Kidney capillary endothelial cell (primary cell): ENCODE measurements at regions not wholly inside any gene's neighbourhood (a gene's known extent, or its start where the extent isn't known, plus 50 kb on each side); places are given as distances from the start of the nearest gene placed in this dataset.

Experiments
- DNase-seq: peaks from one replicate; pipeline ENCODE4 v3.0.0-alpha.2; 2018; ENCODE audit warnings: low spot score

DNA sequence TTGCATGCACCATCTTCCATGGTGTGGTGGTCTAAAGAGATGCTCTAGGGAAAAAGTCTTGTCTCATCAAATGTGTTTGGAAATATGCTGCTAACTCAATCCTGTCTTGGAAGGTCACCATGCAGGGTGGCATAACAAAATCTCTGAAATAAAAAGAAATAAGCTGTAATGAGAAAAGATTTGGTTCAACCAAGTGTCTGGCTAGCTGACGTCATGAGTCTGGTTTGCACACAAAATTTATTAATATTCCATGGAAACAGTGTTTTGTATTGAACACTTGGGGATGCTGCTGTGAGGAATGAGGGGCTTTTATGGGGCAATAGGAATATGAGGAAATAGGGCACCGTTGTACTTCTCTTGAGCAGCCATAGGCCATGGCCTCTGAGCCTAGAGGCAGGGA lies 575.7 kb upstream of the CDH5 start:
- no peak for DNase-seq

DNA sequence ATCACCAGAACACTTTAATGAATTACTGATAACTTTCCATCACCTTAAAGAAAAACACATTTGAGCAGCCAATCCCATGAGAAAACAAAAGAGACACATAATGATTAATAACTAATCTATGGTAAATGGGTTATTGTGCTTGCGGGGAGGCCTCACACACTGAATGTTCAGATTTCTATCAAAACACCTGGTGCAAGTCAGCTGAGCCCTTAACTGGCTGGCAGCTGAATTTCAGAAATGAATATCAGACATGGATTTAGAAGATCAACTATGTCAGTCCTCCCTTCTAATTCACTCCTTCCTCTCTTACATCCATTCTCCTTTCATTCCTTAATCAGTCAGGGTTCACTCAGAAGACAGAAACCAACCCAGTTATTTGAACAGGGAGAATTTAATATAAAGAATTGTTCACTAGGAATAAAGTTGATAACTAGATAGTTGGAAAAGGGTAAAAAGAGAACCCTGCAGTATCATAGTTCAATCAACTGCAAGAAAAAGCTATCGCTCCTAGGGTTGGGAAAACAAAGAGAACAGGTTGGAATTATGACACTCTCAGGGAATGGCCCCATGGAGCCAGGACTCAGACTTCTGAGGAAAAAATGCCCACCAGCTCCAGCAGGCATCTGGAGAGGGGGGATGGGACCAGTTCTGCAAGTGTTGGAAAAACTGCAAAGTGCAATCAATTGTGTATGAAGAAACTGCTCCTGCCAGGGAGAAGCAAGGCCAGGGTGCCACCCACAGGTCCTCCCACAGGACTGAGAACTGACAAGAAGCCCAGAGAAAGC lies 577.1 kb upstream of the CDH5 start:
- no peak for DNase-seq

DNA sequence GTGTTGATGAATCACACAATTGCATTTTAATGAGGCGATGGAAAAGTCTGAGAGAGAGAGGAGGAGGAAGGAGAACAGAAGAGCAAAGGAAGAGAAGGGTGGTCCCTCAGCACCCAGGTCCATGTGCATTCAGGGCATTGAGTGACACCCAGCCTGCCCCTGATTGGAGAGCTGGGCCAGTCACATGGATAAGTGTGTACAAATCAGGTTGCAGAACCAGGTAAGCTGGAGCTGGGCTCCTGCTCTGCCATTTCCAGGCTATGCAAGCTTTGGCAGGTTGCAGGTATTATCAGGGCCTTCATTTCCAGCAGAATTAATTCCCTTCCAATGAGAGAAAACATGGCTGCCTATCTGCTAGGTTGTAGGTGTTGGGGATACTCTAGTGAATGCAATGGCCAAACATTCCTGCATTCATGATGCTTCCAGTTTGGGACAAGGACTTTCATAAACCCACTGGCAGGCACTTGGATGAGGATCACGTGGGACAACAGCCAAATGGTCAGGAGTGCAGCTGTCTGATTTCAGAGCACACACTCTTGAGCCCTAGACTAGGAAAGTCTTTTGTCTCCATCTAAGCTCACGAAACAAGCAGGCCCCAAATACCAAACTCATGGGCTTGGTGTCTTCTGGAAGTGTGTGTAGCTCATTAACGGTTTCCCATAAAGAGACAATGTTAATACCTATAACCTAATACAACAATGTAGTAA lies 577.9 kb upstream of the CDH5 start:
- no peak for DNase-seq

DNA sequence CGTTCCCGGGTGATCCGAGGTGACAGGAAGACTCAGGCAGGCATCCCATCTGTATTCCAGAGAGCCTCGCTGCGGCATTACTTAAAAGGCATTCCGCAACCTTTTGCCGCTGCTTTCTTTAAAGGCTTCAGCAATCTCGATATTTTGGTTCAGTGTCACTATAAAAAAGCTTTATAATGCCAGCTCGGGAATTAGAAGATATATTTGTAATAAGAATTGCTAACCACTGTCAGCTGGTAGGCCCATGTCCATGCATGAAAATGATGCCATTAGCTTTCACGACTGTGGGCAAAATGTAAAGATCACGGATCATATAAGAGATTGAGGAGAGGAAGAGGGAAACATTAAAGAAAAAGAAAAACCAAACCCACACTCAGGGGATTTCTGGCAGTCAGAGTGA lies 578.6 kb upstream of the CDH5 start:
- no peak for DNase-seq

DNA sequence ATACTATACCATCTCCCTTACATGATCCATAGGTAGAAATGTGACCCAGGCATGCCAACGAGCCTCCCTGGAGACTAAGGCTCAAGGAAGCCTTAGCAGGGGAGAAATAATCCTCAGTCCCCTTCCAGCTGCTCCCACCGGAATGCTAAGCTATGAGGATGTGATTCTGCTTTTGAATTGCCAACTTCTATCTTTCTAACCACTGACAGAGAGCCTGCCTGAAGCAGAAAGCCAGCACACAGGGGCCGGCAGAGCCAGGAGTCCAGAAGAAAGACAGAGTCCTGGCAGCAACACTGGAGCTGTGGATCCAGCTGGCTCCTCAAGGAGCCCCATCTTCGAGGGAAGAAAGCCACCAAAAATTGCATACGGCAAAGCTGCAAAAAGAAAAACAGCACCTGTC lies 579.6 kb upstream of the CDH5 start:
- DNase-seq, result no peak

DNA sequence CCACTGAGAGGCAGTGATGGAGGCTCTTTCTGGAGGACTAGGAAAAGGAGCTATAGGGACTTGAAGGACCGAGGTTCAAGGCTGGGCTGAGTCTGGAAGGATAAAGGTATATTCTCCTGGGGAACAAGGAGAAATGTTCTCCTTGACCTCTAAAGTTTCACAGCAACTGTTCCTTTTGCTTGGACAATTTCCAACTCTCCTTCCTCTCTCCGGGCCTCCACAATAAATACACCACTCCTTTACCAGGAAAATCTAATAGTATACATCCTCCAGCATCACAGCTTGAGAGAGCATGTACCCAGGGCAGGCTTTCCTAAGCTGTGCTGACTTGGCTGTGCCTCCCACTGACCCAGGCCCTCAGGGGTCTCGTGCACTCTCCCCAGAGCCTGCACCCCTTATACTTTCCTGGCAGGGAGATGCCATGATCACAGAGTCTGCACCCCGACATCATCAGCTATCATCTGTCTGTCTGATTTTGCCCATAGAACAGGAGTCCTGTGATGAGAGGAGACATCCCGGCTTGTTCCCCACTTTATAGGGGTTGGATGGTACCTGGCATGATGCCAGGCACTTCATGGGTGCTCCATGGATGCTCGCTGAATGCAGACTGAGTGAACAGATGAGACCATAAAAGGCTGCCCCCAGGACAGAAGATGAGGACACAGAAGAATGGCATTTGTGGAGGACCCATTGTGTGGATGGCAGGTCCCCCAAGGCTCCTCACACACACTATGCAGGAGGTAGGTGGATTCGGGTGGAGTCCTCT lies 582.6 kb upstream of the CDH5 start:
- DNase-seq, result no peak

DNA sequence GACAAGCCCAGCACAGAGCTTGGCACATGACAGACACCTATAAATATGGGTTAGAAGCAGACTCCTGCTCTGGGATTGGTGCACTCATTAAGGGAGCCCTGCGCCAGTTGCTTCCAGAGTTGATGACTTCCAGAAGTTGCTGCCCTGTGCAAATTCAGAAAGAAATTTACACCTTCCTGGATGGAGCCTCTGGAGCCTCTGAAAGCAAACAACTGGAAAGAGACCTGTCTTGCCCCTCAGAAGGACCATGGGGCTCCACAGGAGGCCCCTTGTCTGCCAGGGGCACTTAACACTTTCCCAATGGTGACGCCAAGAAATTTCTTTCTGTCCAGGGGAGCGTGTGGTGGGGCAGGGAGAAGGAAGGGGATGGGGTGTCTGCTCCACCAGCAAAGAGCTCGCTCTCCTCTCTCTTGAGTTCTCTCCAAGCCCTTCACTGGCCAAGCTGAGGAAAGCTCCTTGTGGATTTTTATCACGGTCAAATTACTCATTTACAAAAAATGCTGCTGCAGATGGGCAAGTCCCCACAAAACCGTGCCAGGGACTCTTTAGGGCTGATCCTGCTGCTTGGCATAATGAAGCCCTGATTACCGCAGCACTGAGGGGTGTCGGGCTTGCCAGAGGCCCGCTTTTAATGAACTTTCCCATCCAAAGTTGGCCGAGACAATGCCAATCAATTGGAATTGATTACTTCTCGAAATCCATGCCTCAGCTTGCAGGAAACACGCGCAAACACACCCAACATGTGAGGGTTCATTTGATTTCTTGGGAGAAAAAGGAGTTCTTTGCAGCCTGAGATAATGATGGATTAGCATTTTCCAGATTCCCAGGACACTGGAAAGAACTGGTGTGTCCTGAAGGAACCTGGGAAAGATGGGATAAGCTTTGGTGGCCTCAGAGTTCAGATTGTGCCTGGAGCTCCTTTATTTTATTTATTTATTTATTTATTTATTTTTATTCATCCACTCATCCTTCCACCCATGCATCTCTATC lies 583.6 kb upstream of the CDH5 start:
- DNase-seq, result no peak

DNA sequence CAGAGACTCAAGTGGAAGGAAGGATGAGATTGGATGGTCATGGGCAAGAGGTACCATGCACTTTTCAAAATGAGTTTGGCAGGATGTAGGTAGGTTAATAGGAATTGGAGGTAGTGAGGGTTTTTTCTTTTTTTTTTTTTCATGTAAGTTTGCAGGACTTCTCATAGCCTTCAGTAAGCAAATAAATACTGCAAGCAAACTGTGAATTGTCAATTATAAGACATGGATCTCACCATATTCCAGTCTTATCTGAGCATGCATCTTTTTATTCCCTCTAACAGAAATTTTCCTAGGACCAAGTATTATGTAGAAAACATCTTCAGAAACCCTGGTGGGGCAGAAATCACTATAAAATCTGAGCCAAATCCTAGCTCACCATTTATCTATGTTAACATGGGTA lies 584.6 kb upstream of the CDH5 start:
- no peak for DNase-seq

DNA sequence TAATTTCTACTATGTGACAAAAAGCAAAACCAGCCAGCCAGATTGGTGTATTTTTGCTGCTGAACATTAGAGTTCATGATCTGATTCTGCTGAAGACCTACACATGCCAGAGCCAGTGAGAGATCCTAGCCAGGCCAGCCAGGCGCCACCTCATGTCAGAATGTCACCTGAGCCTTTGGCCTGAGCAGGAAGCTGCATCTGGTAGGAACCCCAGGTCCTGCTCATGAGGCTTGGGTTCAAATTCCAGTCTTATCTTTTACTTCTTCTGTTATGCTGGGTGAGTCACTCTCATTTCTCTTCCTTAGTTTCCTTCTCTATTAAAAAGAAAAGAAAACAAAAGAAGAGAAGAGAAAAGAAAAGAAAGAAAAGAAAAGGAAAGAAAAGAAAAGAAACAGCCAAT lies 585.1 kb upstream of the CDH5 start:
- DNase-seq, result no peak

DNA sequence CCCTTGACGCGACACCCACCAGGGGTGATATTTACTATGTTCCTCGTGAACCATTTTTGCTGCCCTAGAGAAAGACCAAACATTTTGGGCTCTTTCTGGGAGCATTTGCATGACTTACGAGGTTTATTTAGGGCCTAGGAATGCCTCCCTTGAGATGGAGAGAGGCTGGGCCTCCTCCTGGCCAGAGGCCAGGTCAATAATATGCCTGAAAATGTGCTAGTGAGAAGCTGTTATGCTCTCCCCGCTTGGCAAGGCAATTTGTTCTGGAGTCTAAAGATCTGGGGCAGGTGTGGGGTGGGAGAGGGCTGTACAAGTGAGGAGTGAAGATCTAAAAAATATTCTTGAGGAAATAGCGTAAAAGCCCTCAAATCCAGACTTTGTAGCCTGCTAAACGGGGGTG lies 587.3 kb upstream of the CDH5 start:
- no peak for DNase-seq

DNA sequence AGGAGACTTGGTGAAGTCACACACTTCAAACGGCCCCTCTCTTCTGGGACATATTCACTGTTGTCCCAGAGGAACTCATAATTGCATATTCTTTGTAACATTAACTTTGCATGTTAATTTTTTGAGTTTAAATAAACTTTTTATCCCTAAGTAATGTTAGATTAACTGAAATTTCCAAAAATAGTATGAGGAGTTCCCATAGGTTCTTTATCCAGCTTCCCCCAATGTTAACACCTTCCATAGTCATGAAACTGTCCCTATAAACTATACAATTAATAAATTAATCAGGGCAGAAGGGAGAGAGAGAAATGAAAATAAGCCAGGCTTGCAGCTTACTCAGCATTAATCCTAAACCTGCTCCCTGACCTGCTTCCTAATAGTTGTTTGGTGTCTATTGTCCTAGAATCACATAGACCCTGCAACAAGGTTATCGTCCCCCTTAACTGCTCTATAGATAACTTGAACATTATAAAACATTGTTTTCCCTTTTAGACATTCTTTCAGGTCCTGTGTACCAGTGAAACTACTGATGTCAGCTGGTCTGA lies 589.8 kb upstream of the CDH5 start:
- no peak for DNase-seq

DNA sequence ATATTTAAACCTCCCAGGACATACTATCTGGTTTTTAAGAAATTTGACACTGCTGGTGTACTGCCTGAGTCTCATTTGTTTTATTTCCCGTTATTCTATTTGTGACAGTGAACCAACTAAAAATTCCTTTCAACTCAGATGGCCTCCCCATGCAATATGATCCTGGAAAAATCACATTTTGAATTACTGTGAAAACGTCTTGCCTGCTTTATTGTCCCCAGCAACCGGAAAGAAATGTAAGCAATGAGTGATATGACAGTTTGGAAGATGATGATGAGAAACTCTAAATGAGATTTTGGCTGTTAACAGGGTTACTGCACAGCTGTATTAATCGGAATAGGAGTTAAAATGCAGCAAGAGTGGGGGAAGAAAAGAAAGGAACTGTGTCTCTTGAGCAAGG lies 590.7 kb upstream of the CDH5 start:
- no peak for DNase-seq

DNA sequence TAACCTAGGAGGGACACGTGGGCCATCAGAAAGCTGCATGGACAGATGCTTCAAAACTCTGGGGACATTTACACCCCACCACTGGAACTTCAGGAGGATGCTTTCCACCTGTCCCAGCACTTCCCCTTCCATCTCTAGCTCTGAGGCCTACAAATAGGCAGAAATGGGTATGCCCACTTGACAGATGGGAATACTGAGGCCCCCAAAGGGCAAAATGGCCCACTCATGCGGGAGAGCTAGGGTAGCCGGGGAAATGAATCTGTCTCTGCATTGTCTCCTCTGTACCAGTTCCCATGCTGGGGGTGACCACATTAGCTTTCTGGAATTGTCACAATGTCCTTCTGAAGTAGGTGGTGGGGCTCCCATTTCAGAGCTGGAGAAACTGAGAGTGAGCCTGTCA lies 592.1 kb upstream of the CDH5 start:
- DNase-seq, result no peak

DNA sequence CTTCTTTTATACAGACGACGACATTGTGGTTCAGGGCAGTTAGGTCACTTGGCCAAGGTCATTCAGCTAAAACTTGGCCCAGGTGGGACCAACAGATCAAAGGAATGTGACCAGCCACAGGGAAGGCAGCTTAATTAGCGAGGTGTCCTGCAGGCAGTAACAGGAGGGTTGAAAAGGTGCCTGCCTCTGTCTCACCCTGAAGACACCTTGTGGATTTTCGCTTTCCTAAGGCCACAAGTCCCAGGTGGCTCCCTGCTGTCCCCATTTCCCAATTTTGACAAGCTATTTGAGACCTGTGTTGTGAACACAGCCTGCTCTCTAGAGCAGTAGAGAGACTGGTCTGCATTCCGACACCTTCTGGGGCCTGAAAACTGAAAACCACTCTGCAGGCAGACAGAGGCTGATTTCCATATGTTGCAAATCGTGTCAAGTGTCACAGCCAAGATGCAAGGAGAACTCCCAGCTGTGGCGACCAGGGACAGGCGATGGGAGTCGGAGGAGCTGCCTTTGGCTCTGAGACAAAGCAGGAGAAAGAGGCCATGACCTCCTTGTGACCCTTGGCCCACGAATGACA lies 593.1 kb upstream of the CDH5 start:
- DNase-seq, result no peak

DNA sequence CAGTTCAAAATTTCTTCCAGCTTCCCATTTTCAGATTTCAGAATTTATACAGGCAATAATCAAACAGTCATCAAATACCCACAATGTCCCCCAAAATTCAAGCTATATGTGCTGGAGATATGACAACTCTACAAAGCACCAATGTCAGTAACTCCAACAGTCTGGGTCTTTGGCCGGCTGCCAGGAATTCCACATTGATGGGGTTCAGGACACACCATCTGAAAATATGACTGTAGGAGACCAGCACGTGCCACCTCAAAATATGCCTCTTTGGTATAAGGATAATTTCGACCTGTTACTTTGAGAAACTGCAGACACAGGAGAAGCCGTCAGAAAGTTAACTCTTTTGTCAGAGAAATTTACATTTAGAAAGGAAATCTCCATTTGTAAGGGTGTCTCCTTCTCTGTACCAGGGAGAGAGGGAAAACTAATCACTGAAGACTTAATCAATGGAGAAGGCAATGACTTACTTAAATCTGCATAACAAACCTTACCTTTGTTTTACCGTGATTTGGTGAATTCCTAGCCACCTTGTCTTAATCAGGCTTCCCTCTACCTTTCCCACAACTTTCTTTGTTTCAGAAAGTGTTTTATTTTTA lies 594.3 kb upstream of the CDH5 start:
- no peak for DNase-seq

DNA sequence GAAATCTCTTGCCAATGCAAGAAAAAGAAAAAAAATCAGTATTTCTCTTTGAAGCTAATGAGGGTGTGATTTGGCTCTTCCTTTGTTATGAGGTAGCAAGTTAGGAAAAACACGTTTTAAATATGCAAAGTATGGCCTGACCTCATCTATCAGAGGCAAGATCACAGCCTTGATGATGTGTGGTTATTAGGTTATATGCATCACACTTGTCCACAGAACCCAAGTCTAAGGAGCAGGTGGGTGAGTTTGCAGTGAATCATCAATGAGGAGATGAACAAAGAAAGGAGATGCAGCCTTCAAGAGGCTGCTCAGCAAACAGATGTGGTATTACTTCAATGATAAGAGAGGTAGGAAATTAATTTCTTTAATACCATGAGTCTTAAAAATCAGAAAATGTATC lies 594.8 kb upstream of the CDH5 start:
- DNase-seq, result no peak

DNA sequence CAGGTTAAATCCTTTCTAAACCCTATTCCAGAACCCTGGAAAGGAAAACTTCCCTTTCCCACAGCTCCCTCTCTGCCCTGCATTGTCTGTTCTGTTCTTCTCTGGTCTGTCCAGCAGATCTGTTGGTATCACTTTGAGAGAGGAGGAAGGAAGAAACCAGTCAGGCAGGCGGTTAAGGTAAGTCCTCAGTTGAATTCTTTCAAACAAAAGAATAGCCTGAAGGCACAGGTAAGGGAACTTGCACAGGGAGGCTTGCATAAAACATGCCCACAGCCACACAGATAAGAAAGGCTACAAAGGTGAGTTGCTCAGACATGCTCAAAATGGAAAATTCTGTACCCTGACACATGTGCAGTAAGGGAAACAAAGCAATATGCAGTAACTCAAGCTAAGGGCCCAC lies 595.7 kb upstream of the CDH5 start:
- no peak for DNase-seq

DNA sequence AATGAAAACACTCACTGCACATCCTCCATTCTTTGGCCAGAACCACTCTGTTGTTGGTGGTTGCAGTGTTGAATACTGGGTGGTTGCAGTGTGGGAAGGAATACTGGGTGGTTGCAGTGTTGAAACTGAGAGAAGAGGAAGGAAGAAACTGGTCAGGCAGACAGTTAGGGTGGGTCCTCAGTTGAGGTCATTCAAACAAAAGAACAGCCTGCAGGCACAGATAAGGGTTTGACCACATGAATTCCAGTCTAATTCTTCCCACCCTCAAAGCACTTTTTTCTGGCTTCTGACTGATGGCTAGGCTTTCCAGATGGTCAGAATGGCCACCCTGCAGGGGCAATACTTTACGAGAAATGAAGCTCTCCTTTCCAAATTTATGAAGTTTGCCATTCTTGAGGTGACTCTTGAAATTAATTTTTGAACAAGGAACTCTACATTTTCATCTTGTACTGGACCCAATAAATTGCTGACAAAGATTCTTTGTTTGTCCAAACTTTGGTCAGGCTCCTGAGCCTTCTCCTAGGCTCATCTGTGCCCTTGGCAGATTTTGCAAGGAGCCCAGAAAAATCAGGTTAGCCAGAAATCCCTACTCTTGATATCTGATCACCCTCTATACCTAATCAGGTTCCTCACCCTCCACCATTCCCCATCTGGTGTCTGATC lies 596.6 kb upstream of the CDH5 start:
- no peak for DNase-seq

DNA sequence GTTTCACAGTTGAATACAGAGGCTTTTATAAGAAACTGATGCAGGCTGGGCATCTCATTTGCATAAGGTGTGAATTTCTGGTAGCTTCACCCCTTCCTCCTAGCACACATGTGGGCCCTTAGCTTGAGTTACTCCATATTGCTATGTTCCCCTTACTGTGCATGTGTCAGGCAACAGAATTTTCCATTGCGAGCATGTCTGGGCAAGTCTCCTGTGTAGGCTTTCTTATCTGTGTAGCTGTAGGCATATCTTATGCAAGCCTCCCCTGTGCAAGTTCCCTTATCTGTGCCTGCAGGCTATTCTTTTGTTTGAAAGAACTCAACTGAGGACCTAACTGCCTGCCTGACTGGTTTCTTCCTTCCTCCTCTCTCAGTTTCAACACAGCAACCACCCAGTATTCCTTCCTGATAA lies 597.4 kb upstream of the CDH5 start:
- no peak for DNase-seq

DNA sequence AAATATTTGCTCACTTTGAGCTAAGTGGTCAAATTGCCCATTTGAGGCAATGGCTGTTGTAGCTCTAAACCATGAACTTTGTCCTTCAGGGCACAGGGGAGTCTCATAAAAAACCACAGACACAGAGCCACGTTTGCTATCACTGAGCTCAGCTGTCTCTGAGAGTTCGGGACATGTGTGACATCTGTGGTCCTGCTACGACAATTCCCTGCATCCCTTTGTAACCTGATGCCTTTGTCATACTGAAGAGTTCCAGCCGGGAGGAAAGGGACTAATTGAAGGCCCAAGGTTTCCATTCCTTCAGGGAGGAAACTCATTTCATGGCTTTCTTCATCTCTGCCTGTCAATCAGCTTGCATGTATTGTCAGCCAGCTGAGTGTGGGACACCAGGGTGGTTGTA lies 599.4 kb upstream of the CDH5 start:
- no peak for DNase-seq
